ENCODE measurements at regions not wholly inside any gene's neighbourhood (a gene's known extent, or its start where the extent isn't known, plus 50 kb on each side); places are given as distances from the start of the nearest gene placed in this dataset.

DNA sequence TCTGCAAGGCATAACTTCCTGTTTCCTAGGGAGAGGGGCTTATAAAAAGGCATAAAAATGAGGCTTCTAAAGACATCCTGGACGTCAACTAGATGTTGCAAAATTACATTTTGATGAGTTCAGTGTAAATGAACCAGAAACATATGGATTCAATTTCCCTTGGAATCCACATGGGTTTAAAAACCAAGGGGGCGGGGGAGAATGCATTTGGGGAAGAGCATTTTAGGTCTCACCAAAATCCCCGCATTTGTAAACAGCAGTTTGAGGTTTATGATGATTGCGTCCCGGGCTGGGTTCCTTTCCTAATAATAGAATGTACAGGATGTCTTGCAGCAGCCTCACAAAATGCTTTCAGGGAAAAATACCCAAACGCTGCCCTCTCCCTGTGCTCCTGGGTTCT lies 407.8 kb downstream of the ZNF536 start (continued):
- TF ChIP-seq, protein P1, sequence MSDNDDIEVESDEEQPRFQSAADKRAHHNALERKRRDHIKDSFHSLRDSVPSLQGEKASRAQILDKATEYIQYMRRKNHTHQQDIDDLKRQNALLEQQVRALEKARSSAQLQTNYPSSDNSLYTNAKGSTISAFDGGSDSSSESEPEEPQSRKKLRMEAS (IDR thresholded peaks at IDR 0.05), result no peak
- TF ChIP-seq RFX5 (IDR thresholded peaks at IDR 0.05; ENCODE audit: borderline replicate concordance, low read depth, low read length) (no peak), KDM5A (IDR thresholded peaks at IDR 0.05; ENCODE audit: low read length) (no peak)
